GM19099 (cell line): ENCODE measurements at regions not wholly inside any gene's neighbourhood (a gene's known extent, or its start where the extent isn't known, plus 50 kb on each side); places are given as distances from the start of the nearest gene placed in this dataset.

ENCODE experiments used
- POLR2A ChIP-seq: IDR thresholded peaks from 3 replicates; pipeline ENCODE4 v1.6.1; 2011; ENCODE audit warnings: low read depth; ENCODE audit not compliant: insufficient read length; ENCODE audit errors: extremely low read depth

DNA sequence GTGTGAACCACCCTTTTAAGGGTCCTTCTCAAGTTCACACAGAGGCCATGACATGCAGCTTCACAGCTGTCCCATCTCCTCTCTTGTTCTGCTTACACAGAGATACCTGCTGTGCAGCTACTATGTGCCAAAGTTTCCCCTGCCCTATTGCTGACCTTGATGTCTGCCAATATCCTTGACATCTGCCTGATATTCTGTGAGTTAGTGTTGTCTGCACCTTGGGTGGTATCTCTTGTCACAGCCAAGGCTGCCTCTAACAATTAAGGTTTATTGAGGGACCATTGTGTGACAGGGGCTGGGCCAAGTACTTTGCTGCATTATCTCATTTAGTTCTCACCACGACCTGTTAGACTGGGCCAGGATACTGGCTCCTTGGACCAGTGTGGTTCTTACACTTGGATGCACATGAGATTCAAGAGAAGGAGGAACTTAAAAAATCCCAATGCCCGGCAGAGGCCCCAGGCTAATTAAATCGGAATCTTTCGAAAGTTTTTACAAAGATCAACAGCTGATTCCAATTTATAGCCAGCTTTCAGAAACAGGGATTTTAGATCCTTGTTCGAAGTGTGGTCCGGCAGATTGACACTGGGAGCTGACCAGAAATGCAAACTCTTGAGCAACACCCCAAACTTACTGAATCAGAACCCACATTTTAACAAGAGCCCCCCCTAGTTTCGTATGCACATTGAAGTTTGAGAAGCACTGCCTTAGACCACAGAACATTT, 178.6 kb downstream of the SATB1 start:
- TF ChIP-seq POLR2A, result no peak

- no peak for TF ChIP-seq POLR2A
These were observed 179.4 kb downstream of the SATB1 start for GRCh38 chr3:18245721-18246120.

DNA sequence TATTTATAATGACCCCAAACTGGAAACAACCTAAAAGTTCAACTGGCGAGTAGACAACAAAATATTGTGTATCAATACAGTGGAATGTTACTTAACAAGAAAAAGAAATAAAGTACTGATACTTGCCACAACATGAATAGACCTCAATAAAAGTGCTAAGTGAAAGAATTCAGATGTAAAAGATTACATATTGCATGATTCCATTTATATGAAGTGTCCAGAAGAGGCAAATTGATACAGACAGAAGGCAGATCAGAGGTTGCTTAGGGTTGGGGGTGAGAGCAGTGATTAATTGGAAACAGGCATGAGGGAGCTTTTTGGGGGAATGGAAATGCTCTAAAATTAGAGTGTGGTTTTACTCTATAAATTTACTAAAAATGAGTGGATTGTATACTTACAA, 183.3 kb downstream of the SATB1 start:
- no peak for TF ChIP-seq POLR2A

DNA sequence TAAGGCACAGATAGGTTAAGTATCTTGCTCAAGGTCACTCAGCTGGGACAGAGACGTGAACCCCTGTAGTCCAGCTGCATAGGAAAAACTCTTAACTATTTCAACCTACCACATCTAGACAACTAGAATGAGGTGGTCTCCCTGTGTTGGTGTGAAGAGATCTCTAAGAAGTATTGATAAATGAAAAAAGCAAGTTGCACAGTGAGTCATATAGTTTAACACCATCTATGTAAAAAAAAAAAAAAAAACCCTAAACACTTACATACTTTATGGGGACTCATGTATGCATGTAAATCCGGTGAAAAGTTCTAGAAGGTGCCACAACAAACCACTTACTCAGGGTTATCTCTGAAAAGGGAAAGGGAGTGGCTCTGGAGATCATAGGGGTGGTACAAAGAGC, 185.5 kb downstream of the SATB1 start:
- no peak for TF ChIP-seq POLR2A

GRCh38 chr3:18238746-18239331, 186.3 kb downstream of the SATB1 start:
- no peak for TF ChIP-seq POLR2A

- no peak for TF ChIP-seq POLR2A
These were observed 186.8 kb downstream of the SATB1 start for GRCh38 chr3:18238332-18238731.

GRCh38 chr3:18237251-18238005, 187.7 kb downstream of the SATB1 start:
- no peak for TF ChIP-seq POLR2A

DNA sequence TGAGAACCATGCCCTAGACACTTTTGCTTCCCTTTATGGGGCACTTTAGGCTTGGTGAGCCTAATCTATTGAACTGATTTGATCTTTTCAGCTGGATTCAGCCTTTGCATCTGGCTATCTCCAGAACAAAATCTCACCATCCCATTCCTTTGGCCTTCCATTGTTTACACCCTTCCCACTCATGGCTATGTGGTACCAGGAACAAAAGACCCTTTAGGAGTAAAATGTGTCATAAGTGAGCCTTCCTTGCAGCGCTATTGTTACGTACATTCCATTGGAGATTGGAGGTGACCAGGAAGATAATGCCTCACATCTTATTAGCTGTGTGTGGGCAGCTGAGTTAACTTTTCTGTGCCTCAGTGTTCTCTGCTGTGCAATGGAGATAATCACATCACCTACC, 188.4 kb downstream of the SATB1 start:
- no peak for TF ChIP-seq POLR2A

GRCh38 chr3:18234717-18235335, 190.3 kb downstream of the SATB1 start:
- no peak for TF ChIP-seq POLR2A

DNA sequence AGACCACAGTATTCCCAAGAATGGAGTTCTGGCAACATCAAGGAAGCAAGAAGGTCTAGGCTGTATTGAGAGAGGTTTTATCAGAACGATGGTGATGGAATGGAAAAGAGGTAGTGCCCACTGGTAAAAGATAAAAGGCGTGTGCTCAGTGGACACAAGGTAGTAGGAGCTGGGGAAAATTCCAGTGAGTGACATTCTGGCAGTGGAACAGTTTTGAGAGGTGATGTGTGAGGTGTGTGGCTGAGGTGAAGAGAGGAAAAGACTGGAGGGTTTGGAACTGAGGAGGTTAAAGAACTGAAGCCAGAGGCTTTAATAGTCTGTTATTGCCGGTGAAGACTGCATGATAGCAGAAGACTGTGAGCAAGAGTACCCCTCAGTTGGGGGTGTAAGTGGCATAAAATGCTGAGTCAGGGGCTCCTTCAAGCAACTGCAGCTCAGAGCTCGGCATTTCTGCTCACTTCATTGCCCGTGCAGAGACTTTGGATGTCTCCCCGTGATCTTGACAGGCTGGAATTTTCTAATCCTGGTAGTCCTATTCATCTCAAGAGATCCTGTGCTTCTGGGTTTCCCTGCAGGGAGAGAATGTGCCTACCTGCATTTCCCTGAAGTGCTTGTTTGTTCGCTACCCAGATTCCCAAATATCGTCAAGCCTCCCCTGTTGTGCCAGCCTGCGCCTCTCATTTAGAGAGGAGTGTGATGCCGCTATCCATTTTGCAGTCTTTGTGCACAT, 191.0 kb downstream of the SATB1 start:
- TF ChIP-seq POLR2A, result no peak

DNA sequence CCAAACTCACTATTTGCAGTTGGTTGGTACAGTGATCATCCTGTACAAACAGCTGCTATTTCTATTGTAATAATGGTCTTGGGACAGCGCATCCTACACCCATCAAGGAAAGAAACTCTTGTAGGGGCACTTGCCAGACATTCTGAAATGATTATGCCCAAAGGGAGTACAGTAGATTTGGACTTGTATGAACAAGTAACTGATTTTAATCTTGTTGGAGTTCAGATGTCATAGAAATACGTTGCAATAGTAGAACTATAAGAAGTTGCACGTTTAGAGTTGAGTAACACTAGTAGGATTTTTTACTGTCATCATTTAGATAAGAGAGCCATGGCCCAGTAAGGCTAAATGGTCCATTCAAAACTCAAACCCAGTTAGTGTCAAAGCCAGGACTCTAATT, 192.8 kb downstream of the SATB1 start:
- no peak for TF ChIP-seq POLR2A

GRCh38 chr3:18228060-18228459, 197.1 kb downstream of the SATB1 start:
- TF ChIP-seq POLR2A, result no peak

DNA sequence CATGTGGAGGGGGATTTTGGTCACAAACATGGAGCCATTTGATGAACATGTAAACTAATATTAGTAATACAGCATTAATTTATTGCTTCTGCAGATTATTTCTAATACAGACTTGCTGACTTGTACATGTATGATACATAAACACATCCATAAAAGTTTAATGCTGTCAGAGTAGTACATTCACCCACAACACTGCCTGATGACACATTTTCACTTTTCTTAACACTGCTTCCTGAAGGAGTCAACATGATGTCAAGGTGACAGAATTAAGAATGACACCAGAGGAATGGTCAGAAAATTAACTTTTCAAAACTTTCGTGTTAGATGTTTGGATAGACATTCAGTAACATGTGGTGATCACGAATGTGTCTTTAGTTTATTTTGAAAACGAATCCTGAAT, 199.4 kb downstream of the SATB1 start:
- TF ChIP-seq POLR2A, result no peak

DNA sequence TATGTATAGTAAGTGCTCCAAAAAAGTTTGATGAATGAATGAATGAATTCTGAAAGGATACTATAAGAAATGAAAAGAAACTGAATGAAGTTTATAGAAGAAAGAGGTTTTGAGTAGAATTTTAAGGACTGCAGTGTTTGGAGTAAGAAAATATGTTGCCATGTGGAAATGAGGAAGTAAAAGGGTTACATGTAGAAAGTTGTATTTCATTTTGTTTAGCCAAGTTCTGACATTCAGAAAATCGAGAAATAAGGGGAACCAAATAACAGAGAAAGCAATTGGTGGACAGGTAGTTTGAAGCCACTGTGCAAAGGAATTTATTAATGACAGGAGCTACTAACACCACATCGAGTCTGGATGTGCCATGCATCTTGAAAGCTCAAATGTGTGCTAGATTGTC, 200.7 kb downstream of the SATB1 start:
- TF ChIP-seq POLR2A, result no peak

GRCh38 chr3:18223974-18224373, 201.2 kb downstream of the SATB1 start:
- no peak for TF ChIP-seq POLR2A

DNA sequence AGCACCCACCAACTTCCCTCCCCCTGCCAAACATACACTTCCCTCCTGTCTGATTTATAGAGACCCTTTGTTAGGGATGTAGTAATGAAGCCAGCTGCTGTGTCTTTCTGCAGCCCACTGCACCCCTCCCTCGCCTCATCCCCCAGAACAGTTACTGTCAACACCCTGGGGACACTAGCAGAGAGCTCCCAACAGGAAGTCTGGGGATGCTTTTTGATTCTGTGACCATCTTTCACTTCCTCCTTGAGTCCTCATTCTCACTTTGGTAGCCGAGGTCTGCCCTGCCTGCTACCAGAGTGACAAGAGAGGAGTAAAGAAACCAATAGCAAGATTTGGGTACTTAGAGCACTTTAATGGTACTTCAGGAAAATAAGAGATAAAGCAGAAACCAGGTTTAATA, 201.6 kb downstream of the SATB1 start:
- no peak for TF ChIP-seq POLR2A

DNA sequence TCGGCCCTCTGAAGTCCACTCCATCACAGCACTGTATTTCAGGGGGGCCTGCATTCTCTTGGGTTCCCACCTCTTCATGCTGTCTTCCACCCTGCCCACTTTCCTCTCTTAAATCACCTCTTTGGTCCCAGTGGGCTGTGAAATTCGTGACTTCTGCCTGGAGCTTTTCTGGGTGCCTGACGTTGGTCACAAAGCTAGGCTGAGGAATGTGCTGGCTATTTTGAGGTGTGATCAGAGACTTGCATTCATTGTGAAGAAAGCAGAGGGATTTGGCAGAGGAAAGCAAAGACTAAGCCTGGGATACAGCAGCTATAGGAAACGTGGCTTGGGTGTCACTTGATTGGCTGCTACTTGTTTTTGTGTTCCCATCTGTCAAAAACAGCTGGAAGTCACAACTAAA, 202.5 kb downstream of the SATB1 start:
- TF ChIP-seq POLR2A, result no peak
